ENCODE measurements at regions not wholly inside any gene's neighbourhood (a gene's known extent, or its start where the extent isn't known, plus 50 kb on each side); places are given as distances from the start of the nearest gene placed in this dataset.

- no peak for TF ChIP-seq CTCF (IDR thresholded peaks at IDR 0.05 in 2 of 3, conservative IDR thresholded peaks at IDR 0.05 in 1 of 3; ENCODE audit: insufficient read depth in 2 of 3, low read depth in 1 of 3, low read length in 3 of 3)
- TF ChIP-seq NR2C2 (CRISPR knock-in tag; IDR thresholded peaks at IDR 0.05), result no peak
- no peak for TF ChIP-seq NR2C2 (tag; IDR thresholded peaks at IDR 0.05)
- TF ChIP-seq, protein P1, sequence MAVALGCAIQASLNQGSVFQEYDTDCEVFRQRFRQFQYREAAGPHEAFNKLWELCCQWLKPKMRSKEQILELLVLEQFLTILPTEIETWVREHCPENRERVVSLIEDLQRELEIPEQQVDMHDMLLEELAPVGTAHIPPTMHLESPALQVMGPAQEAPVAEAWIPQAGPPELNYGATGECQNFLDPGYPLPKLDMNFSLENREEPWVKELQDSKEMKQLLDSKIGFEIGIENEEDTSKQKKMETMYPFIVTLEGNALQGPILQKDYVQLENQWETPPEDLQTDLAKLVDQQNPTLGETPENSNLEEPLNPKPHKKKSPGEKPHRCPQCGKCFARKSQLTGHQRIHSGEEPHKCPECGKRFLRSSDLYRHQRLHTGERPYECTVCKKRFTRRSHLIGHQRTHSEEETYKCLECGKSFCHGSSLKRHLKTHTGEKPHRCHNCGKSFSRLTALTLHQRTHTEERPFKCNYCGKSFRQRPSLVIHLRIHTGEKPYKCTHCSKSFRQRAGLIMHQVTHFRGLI (CRISPR knock-in tag; IDR thresholded peaks at IDR 0.05), result no peak
- no peak for TF ChIP-seq RBM39 (optimal IDR thresholded peaks at IDR 0.05; ENCODE audit: low read depth, low read length)
- TF ChIP-seq RBM25 (IDR thresholded peaks at IDR 0.05; ENCODE audit: low read depth, low read length, severe bottlenecking), result no peak
- TF ChIP-seq, protein P2, sequence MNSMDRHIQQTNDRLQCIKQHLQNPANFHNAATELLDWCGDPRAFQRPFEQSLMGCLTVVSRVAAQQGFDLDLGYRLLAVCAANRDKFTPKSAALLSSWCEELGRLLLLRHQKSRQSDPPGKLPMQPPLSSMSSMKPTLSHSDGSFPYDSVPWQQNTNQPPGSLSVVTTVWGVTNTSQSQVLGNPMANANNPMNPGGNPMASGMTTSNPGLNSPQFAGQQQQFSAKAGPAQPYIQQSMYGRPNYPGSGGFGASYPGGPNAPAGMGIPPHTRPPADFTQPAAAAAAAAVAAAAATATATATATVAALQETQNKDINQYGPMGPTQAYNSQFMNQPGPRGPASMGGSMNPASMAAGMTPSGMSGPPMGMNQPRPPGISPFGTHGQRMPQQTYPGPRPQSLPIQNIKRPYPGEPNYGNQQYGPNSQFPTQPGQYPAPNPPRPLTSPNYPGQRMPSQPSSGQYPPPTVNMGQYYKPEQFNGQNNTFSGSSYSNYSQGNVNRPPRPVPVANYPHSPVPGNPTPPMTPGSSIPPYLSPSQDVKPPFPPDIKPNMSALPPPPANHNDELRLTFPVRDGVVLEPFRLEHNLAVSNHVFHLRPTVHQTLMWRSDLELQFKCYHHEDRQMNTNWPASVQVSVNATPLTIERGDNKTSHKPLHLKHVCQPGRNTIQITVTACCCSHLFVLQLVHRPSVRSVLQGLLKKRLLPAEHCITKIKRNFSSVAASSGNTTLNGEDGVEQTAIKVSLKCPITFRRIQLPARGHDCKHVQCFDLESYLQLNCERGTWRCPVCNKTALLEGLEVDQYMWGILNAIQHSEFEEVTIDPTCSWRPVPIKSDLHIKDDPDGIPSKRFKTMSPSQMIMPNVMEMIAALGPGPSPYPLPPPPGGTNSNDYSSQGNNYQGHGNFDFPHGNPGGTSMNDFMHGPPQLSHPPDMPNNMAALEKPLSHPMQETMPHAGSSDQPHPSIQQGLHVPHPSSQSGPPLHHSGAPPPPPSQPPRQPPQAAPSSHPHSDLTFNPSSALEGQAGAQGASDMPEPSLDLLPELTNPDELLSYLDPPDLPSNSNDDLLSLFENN (IDR thresholded peaks at IDR 0.05; ENCODE audit: low read depth in 2 of 2, low read length in 2 of 2), result no peak
- no peak for TF ChIP-seq ARNT (IDR thresholded peaks at IDR 0.05)
- no peak for TF ChIP-seq POLR2A (conservative IDR thresholded peaks at IDR 0.05)
- no peak for TF ChIP-seq RBFOX2 (IDR thresholded peaks at IDR 0.05; ENCODE audit: low read depth, low read length)
- no peak for TF ChIP-seq TBL1XR1 (IDR thresholded peaks at IDR 0.05; ENCODE audit: low read length in 2 of 2)
- no peak for TF ChIP-seq BCL6 (CRISPR knock-in tag; IDR thresholded peaks at IDR 0.05)
These were observed 103.2 kb upstream of the ZNF644 start for GRCh38 chr1:91124989-91125417.

All from K562 (cell line).